ENCODE measurements at regions not wholly inside any gene's neighbourhood (a gene's known extent, or its start where the extent isn't known, plus 50 kb on each side); places are given as distances from the start of the nearest gene placed in this dataset.

DNA sequence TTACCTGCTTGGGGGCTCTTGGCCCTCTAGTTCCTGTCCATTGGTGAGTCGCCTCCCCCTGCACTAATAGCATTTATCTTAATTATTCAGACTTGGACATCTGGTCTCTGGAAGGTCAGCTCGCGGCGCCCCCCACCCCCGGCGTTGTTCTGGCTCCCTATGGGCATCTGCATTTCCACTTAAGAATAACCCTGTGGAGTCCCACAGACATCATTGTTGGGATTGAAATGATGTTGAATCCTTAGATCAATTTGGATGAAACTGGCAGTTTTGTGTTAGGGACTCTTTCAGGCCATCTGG is 313.8 kb upstream of the HS6ST1 start:
- no peak for DNase-seq (ENCODE audit: low read depth)

- no peak for DNase-seq (ENCODE audit: low read depth)
Measured at GRCh38 chr2:128633501-128633900, 314.8 kb upstream of the HS6ST1 start.

DNA sequence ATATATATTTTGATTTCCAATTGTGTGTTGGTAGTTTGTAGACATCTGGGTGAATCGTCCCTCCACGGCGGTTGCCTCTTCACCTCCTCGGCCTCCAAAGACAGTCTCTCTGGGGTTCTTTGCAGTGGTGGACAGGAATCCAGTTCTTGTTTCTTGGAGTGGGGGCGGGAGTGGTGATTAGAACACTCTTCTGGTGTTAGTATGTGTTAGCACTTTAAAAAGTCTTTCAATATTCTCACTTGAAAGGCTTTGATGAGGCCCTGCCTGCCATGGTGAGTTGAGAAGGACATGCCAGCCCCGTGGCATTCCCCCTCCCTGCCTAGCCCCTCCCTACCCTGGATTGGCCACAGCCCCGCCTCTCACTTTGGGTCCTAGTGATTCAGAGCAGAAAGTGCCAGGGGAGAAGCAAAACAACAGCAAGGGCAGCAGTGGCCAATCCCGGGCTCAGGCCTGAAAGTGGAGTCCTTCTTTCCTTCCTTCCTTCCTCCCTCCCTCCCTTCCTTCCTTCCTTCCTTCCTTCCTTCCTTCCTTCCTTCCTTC is 316.8 kb upstream of the HS6ST1 start:
- no peak for DNase-seq (ENCODE audit: low read depth)

DNA sequence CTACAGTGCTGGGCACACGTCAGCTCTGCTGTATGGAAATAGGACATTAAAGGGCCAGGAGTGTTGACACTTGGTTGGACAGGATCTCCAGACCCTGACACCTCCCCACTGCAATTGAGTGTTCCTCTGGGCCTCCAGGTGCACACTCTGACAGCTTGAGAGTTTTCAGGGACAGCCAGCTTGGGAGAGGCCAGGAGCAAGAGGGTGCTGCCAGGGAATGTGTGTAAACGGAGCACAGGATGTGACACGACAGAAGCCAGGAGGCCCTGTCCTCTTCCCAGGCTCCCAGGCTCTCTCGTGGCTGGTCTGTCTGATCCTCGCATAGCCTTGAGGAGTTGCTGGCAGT is 318.1 kb upstream of the HS6ST1 start:
- no peak for DNase-seq (ENCODE audit: low read depth)

- no peak for DNase-seq (ENCODE audit: low read depth)
Measured at GRCh38 chr2:128637481-128638155, 318.9 kb upstream of the HS6ST1 start.

DNA sequence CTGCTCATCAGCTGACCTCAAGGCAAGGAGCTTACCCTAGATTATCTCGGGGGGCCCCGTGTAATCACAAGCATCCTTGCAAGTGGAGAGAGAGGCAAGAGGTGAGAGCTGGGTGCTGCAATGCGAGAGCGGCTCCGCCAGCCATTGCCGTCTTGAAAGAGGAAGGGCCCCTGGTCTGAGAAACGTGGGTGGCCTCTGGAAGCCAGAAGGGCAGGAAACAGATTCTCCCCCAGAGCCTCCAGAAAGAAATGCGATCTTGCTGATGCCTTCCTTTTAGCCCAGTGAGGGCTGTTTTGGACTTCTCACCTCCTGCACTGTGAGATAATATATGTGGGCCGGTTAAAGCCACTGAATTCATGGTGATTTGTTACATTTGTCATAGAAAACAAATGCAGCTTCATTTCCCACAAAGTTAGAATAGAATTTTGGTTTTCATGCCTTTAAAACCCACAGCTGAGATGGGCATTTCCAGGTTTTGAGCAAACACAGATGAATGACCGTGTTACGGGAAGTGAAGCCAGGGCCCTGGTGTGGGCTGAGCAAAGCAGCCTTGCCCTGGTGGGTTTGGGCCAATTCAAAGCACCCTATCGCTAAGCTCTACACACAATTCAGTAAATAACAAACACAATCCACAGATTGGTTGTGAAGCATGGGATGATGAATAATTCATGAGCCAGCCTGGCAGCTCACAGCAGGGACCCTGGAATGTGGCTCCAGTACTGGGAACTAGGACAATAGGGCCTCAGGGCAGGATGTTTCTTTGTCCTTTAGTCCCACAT is 319.9 kb upstream of the HS6ST1 start:
- DNase-seq (ENCODE audit: low read depth) = peak; percentile 28

DNA sequence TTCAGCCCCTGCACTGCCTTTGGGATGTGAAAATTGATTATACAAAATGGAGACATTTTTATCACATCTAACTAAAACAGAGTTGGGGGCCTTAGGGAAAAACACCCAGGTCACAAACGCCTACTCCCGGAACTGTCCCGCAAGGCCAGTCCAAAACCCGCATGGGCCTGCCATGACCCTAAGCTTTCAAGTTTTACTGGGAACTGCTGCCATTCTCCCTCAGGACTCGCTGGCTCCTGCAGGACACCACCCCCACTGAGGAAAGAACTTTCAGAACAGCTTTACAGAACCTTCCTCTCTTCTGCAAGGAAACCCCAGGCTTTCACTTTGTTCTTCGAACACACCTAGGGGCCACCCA is 320.4 kb upstream of the HS6ST1 start:
- DNase-seq (ENCODE audit: low read depth) = no peak

GRCh38 chr2:128639693-128640092 is 321.0 kb upstream of the HS6ST1 start:
- DNase-seq (ENCODE audit: low read depth) = no peak

DNA sequence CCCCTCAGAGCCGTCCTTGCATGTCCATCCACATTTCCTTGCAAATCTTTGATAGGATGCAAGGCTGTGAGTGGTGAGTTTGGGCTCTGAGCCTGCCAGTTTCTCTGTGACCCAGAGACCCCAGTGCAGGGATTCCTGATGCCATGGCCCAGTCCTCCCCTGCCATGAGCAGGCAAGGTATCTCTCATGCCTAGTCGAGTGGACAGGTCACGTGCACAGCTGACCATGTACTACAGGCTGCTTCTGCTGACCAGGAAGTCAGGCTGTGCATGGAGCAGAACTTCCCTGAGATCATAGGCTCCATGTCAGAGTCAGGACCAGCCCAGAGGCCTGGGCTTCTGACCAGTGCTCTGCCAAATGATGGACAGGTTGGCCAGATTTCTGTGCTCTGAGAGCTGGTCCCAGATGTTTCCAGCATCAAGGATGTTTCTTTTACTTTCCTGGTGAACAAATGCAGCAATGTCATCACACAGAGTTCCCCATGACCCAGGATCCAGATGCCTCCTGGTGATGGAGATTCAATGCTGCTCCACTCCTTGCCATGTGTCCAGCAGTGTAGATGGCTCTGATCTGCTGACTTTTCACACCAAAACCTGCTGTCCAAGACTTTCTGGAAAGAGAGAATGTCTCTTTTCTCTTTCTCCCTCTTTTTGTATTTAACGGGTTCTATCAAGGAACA is 321.6 kb upstream of the HS6ST1 start:
- no peak for DNase-seq (ENCODE audit: low read depth)

- no peak for DNase-seq (ENCODE audit: low read depth)
Measured at GRCh38 chr2:128640845-128641360, 322.2 kb upstream of the HS6ST1 start.

DNA sequence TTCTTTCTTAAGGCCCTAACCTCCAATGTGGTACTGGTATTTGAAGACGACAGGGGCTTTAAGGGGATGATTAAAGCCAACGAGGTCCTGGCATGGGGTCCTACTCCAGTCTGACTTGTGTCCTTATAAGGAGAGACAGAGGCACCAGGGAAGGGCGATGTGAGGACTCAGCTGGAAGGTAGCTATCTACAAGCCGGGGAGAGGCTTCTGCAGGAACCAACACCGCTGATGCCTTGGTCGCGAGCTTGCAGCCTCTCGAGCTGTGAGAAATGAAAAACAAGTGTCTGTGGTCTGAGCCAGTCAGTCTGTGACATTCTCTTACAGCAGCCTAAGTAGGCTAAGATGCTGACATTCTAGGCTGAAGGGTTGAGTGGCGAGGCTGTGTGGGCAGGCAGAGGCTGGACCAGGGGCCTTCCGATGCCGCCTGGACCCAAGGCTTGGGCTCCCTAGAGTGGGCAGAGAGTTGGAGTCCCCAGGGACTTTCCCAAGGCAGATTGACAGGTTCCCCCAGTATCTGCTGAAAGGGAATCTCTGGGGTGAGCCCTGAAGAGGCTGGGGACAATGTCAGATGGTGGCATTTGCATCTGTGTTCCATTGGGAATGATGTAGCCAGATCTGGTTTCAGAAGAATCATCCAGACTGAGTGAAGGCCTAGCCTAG is 322.9 kb upstream of the HS6ST1 start:
- no peak for DNase-seq (ENCODE audit: low read depth)

DNA sequence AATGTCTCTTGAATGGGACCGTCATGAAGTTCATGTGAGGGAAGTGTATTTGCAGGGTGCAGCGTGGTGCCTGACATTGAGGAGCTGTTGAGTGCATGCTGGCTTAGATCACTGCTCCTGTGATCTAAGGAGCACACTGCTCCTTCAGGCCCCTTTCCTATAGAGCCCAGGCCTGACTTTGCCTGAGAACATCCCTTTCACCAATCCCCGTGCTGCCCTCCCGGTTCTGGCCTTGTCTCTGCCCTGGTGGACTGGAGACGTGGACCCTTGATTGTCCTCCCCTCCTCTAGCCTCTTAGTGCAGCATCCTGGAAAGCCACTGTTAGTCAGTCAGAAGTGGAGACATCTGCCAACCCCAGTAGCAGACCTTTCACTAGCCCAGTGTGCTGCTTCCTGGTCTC is 323.6 kb upstream of the HS6ST1 start:
- DNase-seq (ENCODE audit: low read depth) = no peak

DNA sequence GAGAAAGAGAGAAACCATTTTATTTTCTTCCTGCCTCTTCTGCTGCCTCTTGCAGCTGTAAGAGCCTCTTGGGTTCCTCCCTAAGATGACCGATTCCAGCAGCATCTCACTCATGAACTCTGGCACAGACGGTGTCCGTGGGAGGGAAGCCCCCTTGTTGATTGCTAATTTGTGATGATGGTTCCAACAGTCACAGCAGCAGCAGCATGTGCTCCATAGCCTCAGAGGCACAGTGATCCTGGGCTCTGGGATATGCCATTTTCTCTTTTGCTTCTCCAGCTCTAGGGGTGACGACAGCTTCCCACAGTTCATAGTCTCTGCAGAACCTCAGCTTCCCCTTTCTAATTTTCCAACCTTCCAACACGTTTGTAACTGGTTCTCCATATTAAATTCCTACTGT is 324.2 kb upstream of the HS6ST1 start:
- DNase-seq (ENCODE audit: low read depth) = no peak

DNA sequence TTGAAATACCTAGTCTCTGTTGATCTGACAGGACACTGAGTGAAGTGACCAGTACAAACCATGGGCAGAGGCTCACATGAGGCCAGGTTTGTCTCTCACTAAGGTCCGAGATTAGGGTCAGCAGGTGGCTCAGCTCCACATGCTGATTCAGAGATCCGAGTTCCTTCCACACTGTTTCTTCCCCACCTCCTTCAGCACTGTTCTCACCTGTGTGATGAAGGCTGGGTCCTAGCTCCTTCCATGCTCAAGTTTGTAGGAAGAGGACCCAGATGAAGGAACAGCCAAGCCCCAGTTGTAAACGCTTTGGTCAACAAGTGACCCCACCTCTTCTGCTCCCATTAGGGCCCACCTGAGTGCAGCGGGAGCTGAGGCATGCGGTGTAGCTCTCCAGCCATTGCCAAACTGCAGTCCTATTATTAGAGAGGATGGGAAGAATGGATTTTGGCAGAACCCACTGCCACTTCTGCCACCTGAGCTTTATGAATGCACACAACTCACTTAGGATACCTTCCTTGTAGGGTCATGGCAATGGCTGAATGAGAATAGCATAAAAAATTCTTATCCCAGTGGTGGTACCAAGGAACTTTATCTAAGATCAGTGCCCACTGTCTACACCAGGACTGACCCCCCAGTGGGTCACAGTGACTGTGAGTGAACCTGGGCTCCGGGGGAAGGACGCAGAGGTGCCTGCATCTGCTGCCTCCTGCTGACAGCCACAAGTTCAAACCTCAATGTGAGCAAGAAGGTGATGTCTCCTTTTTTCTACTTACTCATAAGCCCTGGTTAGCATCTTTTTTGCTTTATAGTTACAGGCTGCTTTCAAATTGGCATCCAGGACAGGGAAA is 324.8 kb upstream of the HS6ST1 start:
- no peak for DNase-seq (ENCODE audit: low read depth)

- no peak for DNase-seq (ENCODE audit: low read depth)
Measured at GRCh38 chr2:128644156-128644555, 325.5 kb upstream of the HS6ST1 start.

GRCh38 chr2:128644718-128645256 is 326.1 kb upstream of the HS6ST1 start:
- DNase-seq (ENCODE audit: low read depth) = no peak

DNA sequence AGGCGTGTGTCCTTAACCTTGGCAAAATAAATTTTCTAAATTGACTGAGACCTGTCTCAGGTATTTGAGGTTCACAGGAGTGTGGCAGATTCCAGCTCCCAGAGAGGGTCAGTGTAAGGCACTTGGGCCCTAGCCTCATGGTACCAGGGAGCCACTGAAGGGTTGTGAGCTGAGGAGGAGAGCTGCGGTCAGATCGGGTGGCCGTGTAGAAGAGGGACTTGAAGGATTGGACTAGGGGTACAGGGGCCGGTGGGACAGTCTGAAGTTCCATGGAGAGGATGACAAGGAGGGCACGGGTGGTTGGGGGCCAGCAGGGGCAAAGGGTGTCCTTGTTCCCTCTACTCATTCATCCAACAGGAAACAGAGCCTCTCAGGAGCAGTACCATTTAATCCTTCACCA is 327.0 kb upstream of the HS6ST1 start:
- no peak for DNase-seq (ENCODE audit: low read depth)

DNA sequence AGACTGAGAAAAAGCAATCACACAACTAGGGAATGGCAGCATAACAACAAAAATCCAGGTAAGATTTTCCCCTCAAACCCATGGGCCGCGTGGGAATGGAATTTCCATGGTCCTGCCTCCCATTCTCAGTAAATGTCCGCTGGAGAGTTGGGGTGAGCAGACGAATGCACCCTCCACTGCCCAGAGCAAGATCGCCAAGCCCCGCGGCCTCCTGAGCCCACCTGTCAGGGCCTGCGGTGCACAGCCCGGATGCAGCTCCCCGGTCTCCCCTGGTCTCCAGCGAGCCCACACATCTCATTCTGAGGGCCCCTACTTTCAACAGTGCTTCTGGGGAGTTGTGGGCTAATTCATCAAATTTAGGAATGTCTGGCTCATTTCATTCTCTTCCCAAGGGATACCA is 327.4 kb upstream of the HS6ST1 start:
- DNase-seq (ENCODE audit: low read depth) = no peak

GRCh38 chr2:128646691-128647090 is 328.0 kb upstream of the HS6ST1 start:
- no peak for DNase-seq (ENCODE audit: low read depth)

DNA sequence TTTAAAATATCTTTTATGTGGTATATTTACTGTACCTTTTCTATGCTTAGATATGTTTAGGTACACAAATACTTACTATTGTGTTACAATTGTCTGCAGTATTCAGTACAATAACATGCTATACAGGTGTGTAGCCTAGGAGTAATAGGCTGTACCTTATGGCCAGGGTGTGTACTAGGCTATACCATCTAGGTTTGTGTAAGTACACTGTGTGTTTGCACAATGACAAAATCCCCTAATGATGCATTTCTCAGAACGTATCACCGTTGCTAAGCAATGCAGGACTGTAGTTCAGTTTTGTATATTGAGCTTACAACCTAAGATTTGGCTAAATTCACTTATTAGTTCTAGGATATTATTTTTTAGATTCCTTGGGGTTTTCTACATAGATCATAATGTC is 332.3 kb upstream of the HS6ST1 start:
- no peak for DNase-seq (ENCODE audit: low read depth)

DNA sequence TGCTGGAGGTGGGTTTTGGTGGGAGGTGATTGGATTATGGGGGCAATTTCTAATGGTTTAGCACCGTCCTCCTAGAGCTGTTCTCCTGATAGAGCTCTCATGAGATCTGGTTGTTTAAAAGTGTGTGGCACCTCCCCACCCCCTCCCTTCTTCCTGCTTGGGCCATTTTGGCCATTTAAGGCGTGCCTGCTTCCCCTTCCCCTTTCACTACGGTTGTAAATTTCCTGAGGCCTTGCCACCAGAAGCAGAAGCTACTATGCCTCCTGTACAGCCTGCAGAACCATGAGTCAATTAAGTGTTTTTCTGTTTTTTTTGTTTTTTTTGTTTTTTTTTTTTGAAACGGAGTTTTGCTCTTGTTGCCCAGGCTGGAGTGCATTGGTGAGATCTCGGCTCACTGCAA is 335.7 kb upstream of the HS6ST1 start:
- no peak for DNase-seq (ENCODE audit: low read depth)

All from GM04504 (cell line).